NCI-H345 treated with DMSO at 0.1 percent for 48 hours (cell line): ENCODE measurements at regions not wholly inside any gene's neighbourhood (a gene's known extent, or its start where the extent isn't known, plus 50 kb on each side); places are given as distances from the start of the nearest gene placed in this dataset.
A peak's percentile ranks its signal among the peaks of the same experiment; 100 is the strongest.

Experiments
- DNase-seq: peaks from one replicate; lab custom pipeline; 2025; ENCODE audit not compliant: unreplicated experiment; lab: John Stamatoyannopoulos, UW

DNA sequence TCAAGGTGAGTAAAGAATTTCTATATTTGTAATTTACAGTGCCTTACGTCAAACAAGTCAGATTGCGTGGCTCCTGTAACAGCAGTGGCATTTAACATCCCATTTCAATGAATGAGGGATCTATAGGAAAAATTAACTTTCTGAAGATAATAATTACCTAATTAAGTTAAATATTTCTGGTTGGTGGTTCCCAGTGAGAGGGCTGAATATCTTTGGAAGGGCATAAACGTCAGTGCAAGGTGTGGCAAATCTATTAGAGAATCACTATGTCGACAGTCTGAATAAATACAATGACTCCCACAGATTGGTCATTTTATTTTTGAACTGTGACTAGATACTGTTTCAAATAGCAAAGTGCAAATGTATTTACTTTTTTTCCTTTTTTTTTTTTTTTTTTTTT, 80.0 kb downstream of the S1PR1 start:
- no peak for DNase-seq

GRCh38 chr1:101317590-101317989, 80.8 kb downstream of the S1PR1 start:
- no peak for DNase-seq

DNA sequence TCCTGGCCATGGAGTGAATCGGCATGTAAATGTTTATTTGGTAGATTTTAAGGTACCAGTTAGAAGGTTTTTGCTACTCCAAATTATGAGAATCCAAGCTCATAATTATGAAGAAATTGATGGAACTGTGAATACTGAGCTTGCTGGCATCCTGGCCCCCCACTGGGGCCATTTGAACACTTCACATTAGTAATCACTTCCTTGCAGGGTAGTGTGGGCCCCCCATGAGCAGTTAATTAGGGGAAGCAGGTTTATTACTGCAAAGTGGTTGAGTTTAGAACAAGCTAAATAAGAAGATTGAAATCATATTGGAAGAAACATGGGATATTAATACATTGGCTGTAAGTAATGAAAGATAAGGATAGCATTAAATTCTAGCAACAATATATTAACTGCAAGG, 86.7 kb downstream of the S1PR1 start:
- no peak for DNase-seq

- no peak for DNase-seq
These were observed 88.3 kb downstream of the S1PR1 start for GRCh38 chr1:101325144-101325543.

DNA sequence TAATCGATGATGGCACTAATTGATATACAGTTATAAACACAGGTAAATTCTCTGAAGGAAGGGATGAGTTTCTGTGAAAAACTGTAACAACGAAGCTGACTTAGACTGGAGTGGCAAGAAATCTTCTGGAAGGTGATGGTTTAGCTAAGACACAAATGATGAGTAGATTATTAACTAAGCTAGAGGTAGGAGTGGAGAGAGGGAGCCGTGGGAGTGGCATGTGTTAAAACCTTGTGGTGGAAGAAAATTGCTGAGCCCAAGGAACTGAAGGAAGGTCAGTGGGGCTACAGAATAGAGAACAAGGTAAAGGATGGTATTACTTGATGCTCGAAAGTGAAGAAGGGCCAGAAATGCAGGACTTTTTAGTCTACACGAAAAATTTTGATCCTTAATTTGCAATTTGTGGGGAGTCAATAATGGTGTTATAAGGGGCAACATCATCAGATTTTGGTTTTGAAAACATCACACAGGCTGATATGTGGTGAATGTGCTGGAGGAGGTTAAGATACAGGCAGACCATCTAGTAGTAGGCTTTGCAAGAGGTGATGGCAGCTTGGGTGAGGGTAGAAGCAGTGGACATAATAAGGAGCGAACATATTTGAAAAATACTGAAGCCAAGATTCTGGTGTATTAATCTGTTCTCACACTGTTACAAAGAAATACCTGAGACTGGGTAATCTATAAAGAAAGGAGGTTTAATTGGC, 93.8 kb downstream of the S1PR1 start:
- no peak for DNase-seq

DNA sequence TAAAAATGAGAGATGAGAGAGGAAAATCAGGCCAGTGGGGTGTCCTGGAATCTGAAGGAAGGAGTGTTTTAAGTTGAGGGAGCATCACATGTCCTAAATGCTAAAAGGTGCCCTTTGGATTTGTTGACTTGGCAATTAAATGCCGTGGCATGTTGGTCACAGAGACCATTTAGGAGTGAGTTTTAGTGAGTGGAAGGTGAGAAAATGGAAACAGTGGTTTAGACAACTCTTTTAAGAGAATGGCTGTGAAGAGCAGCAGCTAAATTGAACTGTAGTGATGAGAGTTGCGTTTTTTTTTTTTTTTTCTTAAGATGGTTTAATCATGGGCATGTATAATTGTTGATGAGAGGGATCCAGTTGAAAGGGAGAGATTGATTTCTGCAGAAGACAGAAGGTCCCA, 95.0 kb downstream of the S1PR1 start:
- no peak for DNase-seq

DNA sequence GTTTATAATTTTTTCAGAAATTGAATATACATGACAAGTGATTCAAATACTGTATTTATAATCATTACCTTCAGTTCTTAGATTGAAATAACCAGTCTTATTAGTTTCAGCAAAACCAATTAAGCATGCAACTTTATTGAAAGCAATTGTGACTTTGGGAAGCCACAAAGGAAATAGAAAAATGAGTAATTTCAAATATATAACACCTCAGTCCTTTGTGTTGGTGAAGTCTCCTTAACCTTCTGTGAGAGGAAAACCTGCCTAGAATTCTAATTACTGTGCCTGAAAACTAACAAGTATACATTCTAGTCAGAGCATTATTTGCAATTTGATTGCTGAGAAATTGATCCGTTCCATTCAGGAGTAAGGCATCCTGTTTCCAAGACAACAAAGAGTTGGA, 95.8 kb downstream of the S1PR1 start:
- DNase-seq = no peak

DNA sequence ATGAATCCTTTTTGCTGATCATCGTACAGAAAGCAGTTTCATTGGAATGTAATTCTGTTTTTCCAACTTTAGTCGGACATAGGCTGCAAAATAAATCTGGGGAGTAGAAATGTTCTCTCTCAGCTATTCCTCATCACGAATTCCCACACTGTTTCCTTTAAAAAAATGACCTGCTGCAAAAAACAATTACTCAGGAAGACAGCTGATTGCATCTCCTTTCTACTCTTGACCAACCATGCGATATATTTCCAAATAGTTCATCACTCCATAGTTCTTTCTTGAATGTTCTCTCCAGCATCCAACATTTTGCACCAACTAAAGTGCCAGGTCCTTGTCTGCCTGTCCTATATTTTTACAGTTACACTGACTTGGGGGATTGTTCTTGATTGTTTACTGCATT, 96.4 kb downstream of the S1PR1 start:
- no peak for DNase-seq

DNA sequence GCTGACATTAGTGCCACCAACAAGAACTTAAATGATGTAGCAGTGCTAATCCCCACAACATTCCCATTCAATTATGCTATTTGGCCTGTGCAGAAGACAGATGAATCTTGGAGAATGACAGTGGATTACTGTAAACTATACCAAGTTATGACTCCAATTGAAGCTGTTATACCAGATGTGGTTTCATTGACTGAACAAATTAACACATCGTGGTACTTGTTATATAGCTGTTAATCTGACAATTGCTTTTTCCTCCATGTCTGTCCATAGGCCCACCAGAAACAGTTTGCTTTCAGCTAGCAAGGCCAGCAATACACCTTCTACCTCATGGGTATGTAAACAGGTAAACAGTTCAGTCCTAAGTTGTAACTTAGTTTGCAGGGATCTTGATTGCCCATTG, 101.1 kb downstream of the S1PR1 start:
- no peak for DNase-seq

DNA sequence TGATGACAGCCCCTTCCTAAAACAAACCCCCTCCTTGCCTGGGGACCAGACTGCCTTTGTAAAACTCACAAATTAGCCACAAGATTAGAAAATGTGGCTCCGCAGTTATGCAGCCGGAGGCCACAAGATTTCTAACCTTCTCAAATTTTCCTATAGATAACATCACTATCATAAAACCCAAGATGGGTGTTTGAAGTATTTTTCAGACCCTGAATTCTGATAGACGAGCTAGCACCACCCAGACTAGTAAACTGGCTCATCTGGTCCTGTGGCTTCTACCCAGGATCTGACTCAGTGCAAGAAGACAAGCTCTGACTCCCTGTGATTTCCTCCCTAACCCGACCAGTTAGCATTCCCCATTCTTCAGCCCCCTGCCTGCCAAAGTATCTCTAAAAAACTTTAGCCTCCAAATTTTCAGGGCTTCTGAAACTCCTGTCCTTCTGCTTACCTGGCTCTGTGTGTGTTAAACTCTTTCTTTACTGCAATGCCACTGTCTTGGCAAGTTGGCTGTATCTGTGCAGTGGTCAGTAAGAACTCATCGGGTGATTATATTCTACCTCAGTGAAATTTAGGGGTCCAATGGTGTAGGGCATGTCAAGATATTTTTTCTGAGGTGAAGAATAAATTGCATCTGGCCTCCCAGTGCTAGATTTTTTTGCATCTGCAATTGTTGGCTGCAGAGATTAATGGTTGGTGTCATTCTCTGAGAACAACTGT, 102.1 kb downstream of the S1PR1 start:
- DNase-seq = no peak

DNA sequence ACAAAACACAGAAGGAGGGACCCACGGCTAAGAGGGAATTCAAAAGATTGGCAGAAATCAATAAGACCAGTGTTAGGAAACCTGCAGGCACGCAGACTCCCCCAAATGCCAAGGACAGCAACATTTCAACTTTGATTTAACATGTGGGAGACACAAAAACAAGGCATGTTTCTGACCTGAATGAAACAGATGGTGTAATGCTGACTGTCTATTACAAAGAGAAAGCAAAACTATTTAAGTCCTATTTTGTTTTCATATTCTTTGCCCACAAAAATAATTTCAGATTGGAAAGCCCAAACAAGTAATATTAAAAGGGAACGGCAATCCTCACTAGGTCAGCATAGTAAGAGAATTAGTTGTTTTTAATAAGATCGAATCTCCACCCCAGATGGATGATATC, 107.9 kb downstream of the S1PR1 start:
- no peak for DNase-seq

- no peak for DNase-seq
These were observed 109.6 kb downstream of the S1PR1 start for GRCh38 chr1:101346419-101346818.

DNA sequence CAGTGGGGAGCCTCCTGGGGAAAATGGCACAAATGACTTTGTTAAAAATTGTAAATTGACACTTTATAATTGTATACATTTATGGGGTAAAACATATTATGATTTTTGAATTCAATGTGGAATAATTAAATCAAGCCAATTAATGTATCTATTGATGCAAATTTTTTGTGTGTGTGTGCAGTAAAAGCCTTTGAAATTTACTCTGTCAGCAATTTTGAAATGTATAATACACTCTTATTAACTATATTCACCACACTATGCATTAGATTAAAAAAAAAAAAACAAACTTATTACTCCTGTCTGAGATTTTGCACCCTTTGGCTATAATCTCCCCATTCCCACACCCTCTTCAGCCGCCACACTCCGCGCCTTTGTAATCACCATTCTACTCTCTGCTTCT, 119.2 kb downstream of the S1PR1 start:
- no peak for DNase-seq

GRCh38 chr1:101356604-101357443, 120.0 kb downstream of the S1PR1 start:
- no peak for DNase-seq

GRCh38 chr1:101357444-101357986, 120.7 kb downstream of the S1PR1 start:
- DNase-seq = peak; percentile 78

DNA sequence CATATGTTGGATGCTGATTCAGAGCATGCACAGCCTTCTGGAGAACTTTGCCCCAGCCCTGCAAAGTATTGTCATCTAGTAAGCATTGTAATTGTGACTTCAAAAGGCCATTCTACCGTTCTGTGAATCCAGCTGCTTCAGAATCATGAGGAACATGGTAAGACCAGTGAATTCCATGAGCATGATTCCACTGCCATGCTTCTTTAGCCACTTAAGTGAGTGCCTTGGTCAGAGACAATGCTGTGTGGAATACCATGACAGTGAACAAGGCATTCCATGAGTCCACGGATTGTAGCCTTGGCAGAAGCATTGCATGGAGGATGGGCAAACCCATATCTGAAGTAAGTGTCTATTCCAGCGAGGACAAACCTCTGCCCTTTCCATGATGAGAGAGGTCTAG, 123.7 kb downstream of the S1PR1 start:
- DNase-seq = no peak

DNA sequence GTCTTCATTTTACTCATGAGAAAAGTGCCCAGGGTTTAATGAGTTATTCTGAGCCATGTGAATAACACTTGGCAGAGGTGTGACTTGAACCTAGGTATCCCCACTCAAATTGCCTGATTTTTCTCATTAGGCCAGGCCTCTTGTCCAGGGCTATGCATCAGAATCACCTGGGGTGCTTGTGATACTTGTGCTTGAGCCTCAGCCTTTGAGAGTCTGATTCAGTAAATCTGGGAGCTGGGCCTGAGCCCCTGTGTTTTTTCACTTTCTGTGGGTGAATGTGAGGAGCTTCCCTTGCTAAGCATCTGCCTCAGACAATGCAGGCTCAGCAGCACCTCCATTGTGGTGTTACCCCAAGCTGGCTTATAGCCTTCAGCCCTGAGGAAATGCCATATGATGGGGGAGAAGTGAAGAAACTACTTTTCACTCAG, 127.1 kb downstream of the S1PR1 start:
- no peak for DNase-seq

GRCh38 chr1:101364370-101365120, 127.7 kb downstream of the S1PR1 start:
- no peak for DNase-seq

- no peak for DNase-seq
These were observed 128.4 kb downstream of the S1PR1 start for GRCh38 chr1:101365186-101365585.

DNA sequence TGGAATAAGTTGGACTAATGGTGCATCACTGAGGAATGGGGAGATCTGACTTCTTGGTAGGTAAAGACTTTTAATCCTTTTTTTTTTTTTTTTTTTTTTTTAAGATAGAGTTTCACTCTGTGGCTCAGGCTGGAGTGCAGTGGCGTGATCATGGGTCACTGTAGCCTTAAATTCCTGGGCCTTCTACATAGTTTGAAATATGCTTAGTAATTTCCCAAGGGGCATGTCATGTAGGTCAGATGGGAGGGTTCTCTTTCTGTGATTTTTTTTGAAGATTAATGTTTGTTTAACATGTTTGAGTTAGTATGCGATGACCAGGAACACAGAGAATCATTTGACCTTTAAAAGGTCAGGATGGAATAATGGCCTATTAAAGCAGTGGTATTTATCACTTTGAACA, 129.1 kb downstream of the S1PR1 start:
- no peak for DNase-seq
